Neuronal stem cell (in vitro differentiated cells): ENCODE measurements at regions not wholly inside any gene's neighbourhood (a gene's known extent, or its start where the extent isn't known, plus 50 kb on each side); places are given as distances from the start of the nearest gene placed in this dataset.
A peak's percentile ranks its signal among the peaks of the same experiment; 100 is the strongest.

Experiments
- DNase-seq: peaks from one replicate; pipeline ENCODE4 v3.0.0-alpha.2; 2013; ENCODE audit warnings: low spot score
- H2AFZ ChIP-seq: one replicate; pipeline ENCODE4 v1.6.1; 2013; ENCODE audit warnings: mild to moderate bottlenecking, low read length, inconsistent platforms
- H2AK5ac ChIP-seq: 2 replicates; pipeline ENCODE4 v1.6.1; 2013; ENCODE audit warnings: low read depth, mild to moderate bottlenecking, inconsistent platforms, low read length, moderate library complexity, mixed read lengths
- H2BK120ac ChIP-seq: 2 replicates; pipeline ENCODE4 v1.6.1; 2013; ENCODE audit warnings: low read depth, mild to moderate bottlenecking, inconsistent platforms, low read length, moderate library complexity, mixed read lengths
- H2BK12ac ChIP-seq: one replicate; pipeline ENCODE4 v1.6.1; 2013; ENCODE audit warnings: low read length, inconsistent platforms
- H2BK15ac ChIP-seq: 2 replicates; pipeline ENCODE4 v1.6.1; 2013; ENCODE audit warnings: mild to moderate bottlenecking, low read length, inconsistent platforms, mixed read lengths
- H2BK5ac ChIP-seq: one replicate; pipeline ENCODE4 v1.6.1; 2013; ENCODE audit warnings: inconsistent platforms, mild to moderate bottlenecking, low read length, moderate library complexity
- H3K14ac ChIP-seq: one replicate; pipeline ENCODE4 v1.6.1; 2013; ENCODE audit warnings: low read length, inconsistent platforms
- H3K18ac ChIP-seq: 2 replicates; pipeline ENCODE4 v1.6.1; 2013; ENCODE audit warnings: low read length, inconsistent platforms
- H3K23ac ChIP-seq: 2 replicates; pipeline ENCODE4 v1.6.1; 2013; ENCODE audit warnings: low read depth, mild to moderate bottlenecking, mixed read lengths, low read length, inconsistent platforms; ENCODE audit not compliant: poor library complexity
- H3K27ac ChIP-seq: replicated peaks from 3 replicates; pipeline ENCODE4 v1.5.1; 2013; ENCODE audit warnings: low read length, inconsistent platforms
- H3K27me3 ChIP-seq, 3 experiments: 2 replicates each; pipeline ENCODE4 v1.6.1; 2013; ENCODE audit warnings: low read length in 3 of 3, mild to moderate bottlenecking in 2 of 3, inconsistent platforms in 1 of 3, low read depth in 1 of 3, mixed read lengths in 1 of 3, moderate library complexity in 1 of 3; ENCODE audit not compliant: control insufficient read depth in 3 of 3, insufficient read depth in 3 of 3
- H3K36me3 ChIP-seq, 2 donors: replicated peaks in 1 of 2; 2 replicates each; pipeline ENCODE4 v1.6.1; 2013; ENCODE audit warnings: low read length in 2 of 2; ENCODE audit not compliant: control insufficient read depth in 2 of 2, insufficient read depth in 2 of 2
- H3K4ac ChIP-seq: 2 replicates; pipeline ENCODE4 v1.6.1; 2013; ENCODE audit warnings: inconsistent platforms, mild to moderate bottlenecking, low read length, moderate library complexity
- H3K4me1 ChIP-seq, 2 donors: 1 replicate in 1 of 2; 2 replicates in 1 of 2; pipeline ENCODE4 v1.6.1; 2013; ENCODE audit warnings: low read length in 2 of 2, low read depth in 1 of 2; ENCODE audit not compliant: control insufficient read depth in 2 of 2, insufficient read depth in 1 of 2
- H3K4me2 ChIP-seq: one replicate; pipeline ENCODE4 v1.6.1; 2013; ENCODE audit warnings: mild to moderate bottlenecking, low read length, inconsistent platforms; ENCODE audit not compliant: insufficient read depth, poor library complexity, severe bottlenecking
- H3K4me3 ChIP-seq, 2 donors: 2 replicates each; pipeline ENCODE4 v1.5.1; 2013; ENCODE audit warnings: low read length in 2 of 2, mild to moderate bottlenecking in 2 of 2, inconsistent platforms in 1 of 2, moderate library complexity in 1 of 2
- H3K79me1 ChIP-seq: one replicate; pipeline ENCODE4 v1.6.1; 2013; ENCODE audit warnings: low read depth, mild to moderate bottlenecking, inconsistent platforms, low read length, moderate library complexity
- H3K9ac ChIP-seq: one replicate; pipeline ENCODE4 v1.6.1; 2013; ENCODE audit warnings: mild to moderate bottlenecking, low read depth, low read length, inconsistent platforms; ENCODE audit not compliant: poor library complexity
- H3K9me3 ChIP-seq, 2 donors: replicated peaks in 1 of 2; 2 replicates each; pipeline versions ENCODE3 to v1.6.1; 2013; ENCODE audit warnings: low read length in 2 of 2, mild to moderate bottlenecking in 2 of 2, inconsistent platforms in 1 of 2, low read depth in 1 of 2, mixed read lengths in 1 of 2, moderate library complexity in 1 of 2; ENCODE audit not compliant: control insufficient read depth in 2 of 2, insufficient read depth in 1 of 2
- H4K8ac ChIP-seq: one replicate; pipeline ENCODE4 v1.6.1; 2013; ENCODE audit warnings: low read depth, mild to moderate bottlenecking, inconsistent platforms, low read length, moderate library complexity
- H4K91ac ChIP-seq: one replicate; pipeline ENCODE4 v1.6.1; 2013; ENCODE audit warnings: low read length, low read depth, mild to moderate bottlenecking, inconsistent platforms; ENCODE audit not compliant: poor library complexity
- WGBS, 2 donors: extraction: QIAGEN DNeasy Blood & Tissue Kit; methylation state at CpG; one replicate each; pipeline ENCODE4 v1.1.7; 2013; ENCODE audit warnings: missing lambda C conversion rate in 2 of 2, mixed read lengths in 1 of 2; ENCODE audit not compliant: insufficient read length in 2 of 2, insufficient replicate concordance in 1 of 2; ENCODE audit errors: extremely low coverage in 2 of 2; 5-methylcytosine and 5-hydroxymethylcytosine counted together

- no CpG with 5 or more reads among the region's 3 CpGs for WGBS, 2 donors
- Histone ChIP-seq H3K14ac (no peak overlapping the region), H2BK15ac (no peak overlapping the region), H2BK5ac (no peak overlapping the region), H3K4me3 (no peak overlapping the region), H2BK12ac (no peak overlapping the region), H3K79me1 (no peaks in the 10 kb centered on the region), H2BK120ac (no peak overlapping the region), H3K23ac (no peak overlapping the region), H3K4me2 (no peak overlapping the region), H3K4me1 (no peaks in the 10 kb centered on the region), H3K27ac (no peak overlapping the region), H3K36me3 (no peaks in the 10 kb centered on the region), H3K27me3 (no peaks in the 10 kb centered on the region), H2AFZ (peak overlapping the region; percentile 48), H2AK5ac (no peak overlapping the region), H3K4ac (no peak overlapping the region), H3K9me3 (peaks cover 0 to 2% of the 10 kb centered on the region in 2 donors), H3K18ac (no peak overlapping the region), H4K91ac (no peak overlapping the region), H3K9ac (no peak overlapping the region), H4K8ac (no peak overlapping the region)
- no peak for DNase-seq
Observed at GRCh38 chr2:145674705-145675104, 1154.8 kb upstream of the ZEB2 start.

- Histone ChIP-seq H2BK15ac (no peak overlapping the region), H3K23ac (no peak overlapping the region), H2BK120ac (no peak overlapping the region), H3K4me2 (no peak overlapping the region), H3K14ac (no peak overlapping the region), H2AK5ac (no peak overlapping the region), H3K9ac (no peak overlapping the region), H3K79me1 (no peaks in the 10 kb centered on the region), H3K9me3 (no peaks in the 10 kb centered on the region), H3K27me3 (no peaks in the 10 kb centered on the region), H3K27ac (no peak overlapping the region), H2BK12ac (no peak overlapping the region), H3K36me3 (no peaks in the 10 kb centered on the region), H3K18ac (no peak overlapping the region), H3K4me3 (no peak overlapping the region), H2BK5ac (no peak overlapping the region), H3K4ac (no peak overlapping the region), H4K91ac (no peak overlapping the region), H3K4me1 (peaks cover 0 to 3% of the 10 kb centered on the region in 2 donors), H2AFZ (no peak overlapping the region), H4K8ac (no peak overlapping the region)
- no CpG with 5 or more reads among the region's 1 CpG for WGBS, 2 donors
- DNase-seq: no peak
Observed at GRCh38 chr2:145669301-145669700, 1149.4 kb upstream of the ZEB2 start.

- Histone ChIP-seq H3K27ac (no peak overlapping the region), H3K36me3 (no peaks in the 10 kb centered on the region), H3K4me2 (no peak overlapping the region), H3K14ac (no peak overlapping the region), H3K9ac (no peak overlapping the region), H3K23ac (no peak overlapping the region), H3K4me3 (no peak overlapping the region), H2BK120ac (no peak overlapping the region), H2BK15ac (no peak overlapping the region), H3K9me3 (no peaks in the 10 kb centered on the region), H2BK12ac (no peak overlapping the region), H3K79me1 (no peaks in the 10 kb centered on the region), H3K4me1 (peaks cover 0 to 3% of the 10 kb centered on the region in 2 donors), H3K18ac (no peak overlapping the region), H4K91ac (no peak overlapping the region), H3K4ac (no peak overlapping the region), H2AK5ac (no peak overlapping the region), H2AFZ (peak overlapping the region; percentile 66), H4K8ac (no peak overlapping the region), H3K27me3 (no peaks in the 10 kb centered on the region), H2BK5ac (no peak overlapping the region)
- no CpG with 5 or more reads among the region's 3 CpGs for WGBS, 2 donors
- DNase-seq: no peak
Observed at GRCh38 chr2:145666552-145666951, 1146.6 kb upstream of the ZEB2 start.

GRCh38 chr2:145657265-145657664, 1137.3 kb upstream of the ZEB2 start:
- Histone ChIP-seq H3K9ac (no peak overlapping the region), H3K4me2 (no peak overlapping the region), H3K27me3 (no peaks in the 10 kb centered on the region), H4K8ac (no peak overlapping the region), H3K4me3 (no peak overlapping the region), H3K23ac (no peak overlapping the region), H3K27ac (no peak overlapping the region), H3K36me3 (no peaks in the 10 kb centered on the region), H2AFZ (no peak overlapping the region), H3K4me1 (no peaks in the 10 kb centered on the region), H3K9me3 (no peaks in the 10 kb centered on the region), H3K79me1 (no peaks in the 10 kb centered on the region), H2AK5ac (no peak overlapping the region), H3K4ac (no peak overlapping the region), H2BK12ac (no peak overlapping the region), H3K14ac (no peak overlapping the region), H3K18ac (no peak overlapping the region), H2BK15ac (no peak overlapping the region), H2BK120ac (no peak overlapping the region), H4K91ac (no peak overlapping the region), H2BK5ac (no peak overlapping the region)
- WGBS, 2 donors: no CpG with 5 or more reads among the region's 3 CpGs
- DNase-seq: no peak
